Keratinocyte (primary cell): ENCODE measurements at regions not wholly inside any gene's neighbourhood (a gene's known extent, or its start where the extent isn't known, plus 50 kb on each side); places are given as distances from the start of the nearest gene placed in this dataset.

ENCODE experiments used
- DNase-seq: peaks from one replicate; pipeline ENCODE4 v3.0.0-alpha.2; 2011; ENCODE audit warnings: low read depth, missing footprints, low spot score
- FAIRE-seq: peaks from 2 replicates; lab custom pipeline; 2011; peaks lifted over from hg19 to GRCh38; lab: Jason Lieb, UNC
- H2AFZ ChIP-seq: 2 replicates; pipeline ENCODE4 v1.6.0; 2012; ENCODE audit warnings: low read length, control low read depth, inconsistent platforms; ENCODE audit not compliant: control insufficient read depth
- H3K27ac ChIP-seq: 2 replicates; pipeline ENCODE4 v1.5.1; 2011; ENCODE audit warnings: low read length; ENCODE audit not compliant: control insufficient read depth, insufficient read depth
- H3K27me3 ChIP-seq: 3 replicates; pipeline ENCODE4 v1.6.0; 2011; ENCODE audit warnings: low read length; ENCODE audit not compliant: control insufficient read depth, insufficient read depth; ENCODE audit errors: extremely low read depth
- H3K36me3 ChIP-seq, 2 experiments: 2 replicates in 1 of 2; 3 replicates in 1 of 2; pipeline ENCODE4 v1.5.1; 2011; ENCODE audit warnings: low read length in 2 of 2, mild to moderate bottlenecking in 1 of 2; ENCODE audit not compliant: control insufficient read depth in 2 of 2, insufficient read depth in 2 of 2; ENCODE audit errors: extremely low read depth in 1 of 2
- H3K4me1 ChIP-seq: 3 replicates; pipeline ENCODE4 v1.5.1; 2011; ENCODE audit warnings: low read length; ENCODE audit not compliant: control insufficient read depth, insufficient read depth; ENCODE audit errors: extremely low read depth
- H3K4me2 ChIP-seq: 3 replicates; pipeline ENCODE4 v1.6.0; 2011; ENCODE audit warnings: low read depth, low read length; ENCODE audit not compliant: control insufficient read depth, insufficient read depth; ENCODE audit errors: extremely low read depth
- H3K4me3 ChIP-seq, 3 experiments: fragments of 200-600 bp in 1 of 3; sonication (generic) in 1 of 3; 2 replicates in 2 of 3; 3 replicates in 1 of 3; pipeline ENCODE4 v1.5.1; 2011 to 2016; ENCODE audit warnings: low read length in 3 of 3, mild to moderate bottlenecking in 3 of 3, control low read depth in 2 of 3, inconsistent platforms in 1 of 3, low read depth in 1 of 3, mixed read lengths in 1 of 3, mixed run types in 1 of 3, moderate library complexity in 1 of 3; ENCODE audit not compliant: control insufficient read depth in 2 of 3, insufficient read depth in 2 of 3; ENCODE audit errors: extremely low read depth in 1 of 3
- H3K79me2 ChIP-seq: 2 replicates; pipeline ENCODE4 v1.6.0; 2012; ENCODE audit warnings: low read length; ENCODE audit not compliant: control insufficient read depth, insufficient read depth
- H3K9ac ChIP-seq: 3 replicates; pipeline ENCODE4 v1.6.0; 2011; ENCODE audit warnings: low read length; ENCODE audit not compliant: control insufficient read depth, insufficient read depth; ENCODE audit errors: extremely low read depth
- H3K9me1 ChIP-seq: 3 replicates; pipeline ENCODE4 v1.6.0; 2011; ENCODE audit warnings: low read length; ENCODE audit not compliant: control insufficient read depth, insufficient read depth; ENCODE audit errors: extremely low read depth
- H3K9me3 ChIP-seq: 2 replicates; pipeline ENCODE4 v1.5.1; 2012; ENCODE audit warnings: low read depth, low read length; ENCODE audit not compliant: control insufficient read depth
- H4K20me1 ChIP-seq: 3 replicates; pipeline ENCODE4 v1.6.0; 2011; ENCODE audit warnings: low read length; ENCODE audit not compliant: control insufficient read depth, insufficient read depth; ENCODE audit errors: extremely low read depth
- EZH2 ChIP-seq: IDR thresholded peaks from one replicate; pipeline ENCODE4 v1.6.1; 2012; ENCODE audit warnings: inconsistent platforms, mild to moderate bottlenecking, low read length, moderate library complexity
- dilution Hi-C: fragments of 300-500 bp; cut with MboI; formaldehyde crosslinking; loops from one replicate; pipeline ENCODE4 v1.7.0; 2020; ENCODE audit warnings: low sequenced_read_pairs; ENCODE audit not compliant: extremely low pct_ligation_motif_present
- TF ChIP-seq, protein P1 (sequence below), 3 experiments: IDR thresholded peaks in 1 of 3; conservative IDR thresholded peaks in 1 of 3; optimal IDR thresholded peaks in 1 of 3; 2 replicates in 2 of 3; 3 replicates in 1 of 3; pipeline versions ENCODE3 to v1.5.1; 2011; ENCODE audit warnings: low read length in 3 of 3, mild to moderate bottlenecking in 3 of 3, moderate library complexity in 2 of 3, control low read depth in 1 of 3, inconsistent platforms in 1 of 3; ENCODE audit not compliant: insufficient read depth in 2 of 3; ENCODE audit errors: extremely low read depth in 1 of 3

DNA sequence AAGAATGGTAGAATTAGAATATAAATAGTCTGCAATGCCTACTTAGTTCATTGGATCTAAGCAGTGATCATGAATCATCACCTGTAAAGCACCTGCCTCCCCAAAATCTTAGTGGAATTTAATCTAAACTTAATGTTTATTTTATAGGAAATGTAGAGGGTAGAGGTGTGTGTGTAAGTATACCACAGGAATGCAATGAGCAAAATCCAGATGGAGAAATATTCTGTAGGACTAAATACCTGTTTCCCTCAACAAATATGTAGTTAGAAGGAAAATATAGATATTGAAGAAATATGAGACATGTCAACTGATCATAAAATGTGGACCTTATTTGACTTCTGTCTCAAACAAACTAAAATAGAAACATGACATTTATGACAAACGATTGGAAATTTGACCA is 839.2 kb upstream of the FBXO33 start:
- no peaks in the 10 kb centered on the region for H4K20me1 ChIP-seq
- H3K9me1 ChIP-seq: no peaks in the 10 kb centered on the region
- H3K27me3 ChIP-seq: no peaks in the 10 kb centered on the region
- FAIRE-seq (no peak), DNase-seq (no peak)
- H3K4me1 ChIP-seq: no peaks in the 10 kb centered on the region
- TF ChIP-seq, protein P1, sequence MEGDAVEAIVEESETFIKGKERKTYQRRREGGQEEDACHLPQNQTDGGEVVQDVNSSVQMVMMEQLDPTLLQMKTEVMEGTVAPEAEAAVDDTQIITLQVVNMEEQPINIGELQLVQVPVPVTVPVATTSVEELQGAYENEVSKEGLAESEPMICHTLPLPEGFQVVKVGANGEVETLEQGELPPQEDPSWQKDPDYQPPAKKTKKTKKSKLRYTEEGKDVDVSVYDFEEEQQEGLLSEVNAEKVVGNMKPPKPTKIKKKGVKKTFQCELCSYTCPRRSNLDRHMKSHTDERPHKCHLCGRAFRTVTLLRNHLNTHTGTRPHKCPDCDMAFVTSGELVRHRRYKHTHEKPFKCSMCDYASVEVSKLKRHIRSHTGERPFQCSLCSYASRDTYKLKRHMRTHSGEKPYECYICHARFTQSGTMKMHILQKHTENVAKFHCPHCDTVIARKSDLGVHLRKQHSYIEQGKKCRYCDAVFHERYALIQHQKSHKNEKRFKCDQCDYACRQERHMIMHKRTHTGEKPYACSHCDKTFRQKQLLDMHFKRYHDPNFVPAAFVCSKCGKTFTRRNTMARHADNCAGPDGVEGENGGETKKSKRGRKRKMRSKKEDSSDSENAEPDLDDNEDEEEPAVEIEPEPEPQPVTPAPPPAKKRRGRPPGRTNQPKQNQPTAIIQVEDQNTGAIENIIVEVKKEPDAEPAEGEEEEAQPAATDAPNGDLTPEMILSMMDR (optimal IDR thresholded peaks at IDR 0.05 in 1 of 3, IDR thresholded peaks at IDR 0.05 in 1 of 3, conservative IDR thresholded peaks at IDR 0.05 in 1 of 3; ENCODE audit: extremely low read depth in 1 of 3, insufficient read depth in 2 of 3, low read length in 3 of 3): no peak
- TF ChIP-seq EZH2: no peak
- no peaks in the 10 kb centered on the region for H3K79me2 ChIP-seq
- no peaks in the 10 kb centered on the region for H3K9me3 ChIP-seq
- no peak overlapping the region for H3K27ac ChIP-seq
- H3K4me2 ChIP-seq: no peak overlapping the region
- dilution Hi-C loops: no loop called here
- no peak overlapping the region for H3K9ac ChIP-seq
- no peaks in the 10 kb centered on the region for H3K36me3 ChIP-seq
- H2AFZ ChIP-seq: no peak overlapping the region
- no peak overlapping the region for H3K4me3 ChIP-seq

DNA sequence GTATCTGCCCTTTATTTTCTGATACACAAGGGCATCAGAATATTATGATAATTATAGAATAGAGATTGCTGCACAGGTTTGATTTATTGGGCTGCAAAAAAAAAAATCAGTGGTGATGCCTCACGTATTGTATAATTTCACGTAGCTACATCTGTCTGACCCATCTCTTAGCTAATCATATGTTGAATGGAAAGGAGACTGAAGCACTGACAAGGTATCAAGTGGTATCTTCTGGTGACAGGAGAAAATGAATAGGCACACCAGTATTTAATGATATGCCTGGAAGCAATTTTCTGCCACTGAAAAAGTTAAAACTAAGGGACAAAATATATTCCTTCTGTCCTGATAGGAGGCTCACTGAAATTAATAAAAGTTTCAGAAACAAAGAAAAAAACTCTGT is 837.2 kb upstream of the FBXO33 start:
- dilution Hi-C loops: no loop called here
- no peak for TF ChIP-seq EZH2
- TF ChIP-seq, protein P1 (optimal IDR thresholded peaks at IDR 0.05 in 1 of 3, IDR thresholded peaks at IDR 0.05 in 1 of 3, conservative IDR thresholded peaks at IDR 0.05 in 1 of 3; ENCODE audit: extremely low read depth in 1 of 3, insufficient read depth in 2 of 3, low read length in 3 of 3): no peak
- no peak for FAIRE-seq

More for the DNA sequence above, 837.2 kb upstream of the FBXO33 start:
- Histone ChIP-seq H3K9ac (no peak overlapping the region), H3K27ac (no peak overlapping the region), H4K20me1 (no peaks in the 10 kb centered on the region), H2AFZ (no peak overlapping the region), H3K4me3 (no peak overlapping the region), H3K79me2 (no peaks in the 10 kb centered on the region), H3K9me1 (no peaks in the 10 kb centered on the region), H3K4me2 (no peak overlapping the region), H3K4me1 (no peaks in the 10 kb centered on the region), H3K36me3 (no peaks in the 10 kb centered on the region), H3K27me3 (no peaks in the 10 kb centered on the region), H3K9me3 (no peaks in the 10 kb centered on the region)
- no peak for DNase-seq
